SK-N-MC (cell line): ENCODE measurements at regions not wholly inside any gene's neighbourhood (a gene's known extent, or its start where the extent isn't known, plus 50 kb on each side); places are given as distances from the start of the nearest gene placed in this dataset.

Experiments
- EZH2 ChIP-seq: fragments of 200-600 bp; sonication (generic); IDR thresholded peaks from one replicate; pipeline ENCODE4 v1.6.1; 2017; ENCODE audit warnings: antibody characterized with exemption
- FOXP2 ChIP-seq: optimal IDR thresholded peaks from 2 replicates; pipeline ENCODE3; 2011; ENCODE audit warnings: mild to moderate bottlenecking, moderate library complexity; ENCODE audit not compliant: insufficient read depth; ENCODE audit errors: extremely low read length, control extremely low read depth
- POLR2AphosphoS5 ChIP-seq: IDR thresholded peaks from 2 replicates; pipeline ENCODE4 v1.6.1; 2012; ENCODE audit warnings: mild to moderate bottlenecking, low read depth, low read length, borderline replicate concordance

GRCh38 chr4:14458463-14458862 lies 543.8 kb upstream of the CPEB2 start:
- TF ChIP-seq POLR2AphosphoS5, result no peak
- TF ChIP-seq EZH2, result no peak
- TF ChIP-seq FOXP2, result no peak
